Endothelial cell of umbilical vein (primary cell): ENCODE measurements at regions not wholly inside any gene's neighbourhood (a gene's known extent, or its start where the extent isn't known, plus 50 kb on each side); places are given as distances from the start of the nearest gene placed in this dataset.

Experiments used
- BruUV-seq: library from RNA; stranded (reverse); fragments of 400-500 nt; replicated peaks from 2 replicates; lab custom pipeline; 2021; lab: Mats Ljungman, UMichigan
- CTCF ChIA-PET: fragments of 300-600, 350-600 bp; sonication (Branson Sonifier 250); formaldehyde crosslinking; loops from one replicate; lab custom pipeline; 2021; ENCODE audit warnings: antibody characterized with exemption, inconsistent platforms; lab: Charles Lee
- POLR2A ChIA-PET: fragments of 300-600, 350-600 bp; sonication (Branson Sonifier 250); formaldehyde crosslinking; loops from one replicate; lab custom pipeline; 2021; ENCODE audit warnings: antibody characterized with exemption, inconsistent platforms; lab: Charles Lee
- DNase-seq: peaks from one replicate; pipeline ENCODE4 v3.0.0-alpha.2; 2011; ENCODE audit warnings: low read depth, low spot score
- FAIRE-seq: peaks from 2 replicates; lab custom pipeline; 2011; peaks lifted over from hg19 to GRCh38; lab: Jason Lieb, UNC
- H2AFZ ChIP-seq: 2 replicates; pipeline ENCODE4 v1.6.0; 2012; ENCODE audit warnings: low read depth, low read length, control low read depth, inconsistent platforms
- H3K27ac ChIP-seq: 2 replicates; pipeline ENCODE4 v1.5.1; 2011; ENCODE audit warnings: low read depth, mild to moderate bottlenecking, control low read depth, low read length, moderate library complexity; ENCODE audit not compliant: insufficient read depth
- H3K27me3 ChIP-seq, 2 experiments: 2 replicates each; pipeline versions ENCODE4 v1.6.0 to v1.6.1; 2011; ENCODE audit warnings: low read length in 2 of 2, mixed read lengths in 1 of 2; ENCODE audit not compliant: control insufficient read depth in 2 of 2, insufficient read depth in 2 of 2
- H3K36me3 ChIP-seq, 2 experiments: 2 replicates in 1 of 2; 3 replicates in 1 of 2; pipeline ENCODE4 v1.5.1; 2011; ENCODE audit warnings: low read length in 2 of 2, mild to moderate bottlenecking in 1 of 2, moderate library complexity in 1 of 2; ENCODE audit not compliant: control insufficient read depth in 2 of 2, insufficient read depth in 2 of 2; ENCODE audit errors: extremely low read depth in 1 of 2
- H3K4me1 ChIP-seq: 3 replicates; pipeline ENCODE4 v1.5.1; 2011; ENCODE audit warnings: mild to moderate bottlenecking, low read length; ENCODE audit not compliant: control insufficient read depth, insufficient read depth; ENCODE audit errors: extremely low read depth
- H3K4me2 ChIP-seq: 2 replicates; pipeline ENCODE4 v1.6.1; 2011; ENCODE audit warnings: low read length, control low read depth, mixed read lengths; ENCODE audit not compliant: insufficient read depth
- H3K4me3 ChIP-seq, 3 experiments: fragments of 200-600 bp in 1 of 3; sonication (generic), shearing (Covaris generic) in 1 of 3; replicated peaks in 1 of 3; 2 replicates each; pipeline ENCODE4 v1.5.1; 2011 to 2016; ENCODE audit warnings: control low read depth in 3 of 3, low read length in 3 of 3, mild to moderate bottlenecking in 2 of 3, inconsistent platforms in 1 of 3, low read depth in 1 of 3, moderate library complexity in 1 of 3; ENCODE audit not compliant: insufficient read depth in 1 of 3
- H3K79me2 ChIP-seq: 2 replicates; pipeline ENCODE4 v1.6.0; 2012; ENCODE audit warnings: low read length, inconsistent platforms; ENCODE audit not compliant: control insufficient read depth, insufficient read depth
- H3K9ac ChIP-seq: replicated peaks from 2 replicates; pipeline ENCODE3; 2011; ENCODE audit warnings: low read length, control low read depth; ENCODE audit not compliant: insufficient read depth; ENCODE audit errors: extremely low read depth
- H3K9me1 ChIP-seq: replicated peaks from 3 replicates; pipeline ENCODE4 v1.6.0; 2011; ENCODE audit warnings: mild to moderate bottlenecking, low read length; ENCODE audit not compliant: control insufficient read depth, insufficient read depth; ENCODE audit errors: extremely low read depth
- H3K9me3 ChIP-seq: replicated peaks from 2 replicates; pipeline ENCODE4 v1.5.1; 2012; ENCODE audit warnings: low read length, inconsistent platforms; ENCODE audit not compliant: control insufficient read depth, insufficient read depth
- H4K20me1 ChIP-seq: replicated peaks from 2 replicates; pipeline ENCODE3; 2011; ENCODE audit warnings: mild to moderate bottlenecking, low read length; ENCODE audit not compliant: control insufficient read depth, insufficient read depth; ENCODE audit errors: extremely low read depth
- EZH2 ChIP-seq: IDR thresholded peaks from 2 replicates; pipeline ENCODE4 v1.6.1; 2012; ENCODE audit warnings: borderline replicate concordance, low read depth, mild to moderate bottlenecking, moderate library complexity, low read length, inconsistent platforms; ENCODE audit not compliant: severe bottlenecking
- FOS ChIP-seq: IDR thresholded peaks from 2 replicates; pipeline ENCODE4 v1.6.1; 2011; ENCODE audit warnings: mild to moderate bottlenecking, low read length, moderate library complexity, borderline replicate concordance; ENCODE audit not compliant: insufficient read depth
- GATA2 ChIP-seq: IDR thresholded peaks from 2 replicates; pipeline ENCODE4 v1.7.0; 2011; ENCODE audit warnings: low read depth, mild to moderate bottlenecking, moderate library complexity, mixed read lengths, low read length; ENCODE audit not compliant: insufficient read length, insufficient read depth
- JUN ChIP-seq: IDR thresholded peaks from 2 replicates; pipeline ENCODE4 v1.6.1; 2011; ENCODE audit warnings: borderline replicate concordance, low read depth; ENCODE audit not compliant: insufficient read length, insufficient read depth
- MYC ChIP-seq: IDR thresholded peaks from one replicate; pipeline ENCODE4 v1.6.1; 2011; ENCODE audit warnings: mild to moderate bottlenecking, low read depth, low read length
- POLR2A ChIP-seq: IDR thresholded peaks from 2 replicates; pipeline ENCODE4 v1.6.1; 2012; ENCODE audit warnings: low read depth, mild to moderate bottlenecking, control low read depth, low read length
- POLR2AphosphoS5 ChIP-seq: IDR thresholded peaks from 2 replicates; pipeline ENCODE4 v1.6.1; 2012; ENCODE audit warnings: low read depth, mild to moderate bottlenecking, control low read depth, low read length, moderate library complexity; ENCODE audit not compliant: insufficient read depth
- dilution Hi-C: fragments of 300-500 bp; cut with MboI; formaldehyde crosslinking; loops from one replicate; pipeline ENCODE4 v1.15.0; 2019; ENCODE audit warnings: low sequenced_read_pairs; ENCODE audit not compliant: extremely low pct_ligation_motif_present
- intact Hi-C: fragments of 100-400 bp; cut with micrococcal nuclease; formaldehyde crosslinking; loops from one replicate; pipeline ENCODE4 v1.10.0; 2022
- TF ChIP-seq, protein P1 (sequence below): IDR thresholded peaks from 2 replicates; pipeline ENCODE4 v1.6.1; 2011; ENCODE audit not compliant: insufficient read depth, insufficient read length
- TF ChIP-seq, protein P2 (sequence below), 2 donors: IDR thresholded peaks; 1 replicate in 1 of 2; 2 replicates in 1 of 2; pipeline ENCODE4 v1.5.1; 2011; ENCODE audit warnings: low read length in 2 of 2, mild to moderate bottlenecking in 2 of 2, moderate library complexity in 2 of 2, control low read depth in 1 of 2, inconsistent platforms in 1 of 2, low read depth in 1 of 2; ENCODE audit not compliant: insufficient read depth in 1 of 2; ENCODE audit errors: extremely low read depth in 1 of 2

DNA sequence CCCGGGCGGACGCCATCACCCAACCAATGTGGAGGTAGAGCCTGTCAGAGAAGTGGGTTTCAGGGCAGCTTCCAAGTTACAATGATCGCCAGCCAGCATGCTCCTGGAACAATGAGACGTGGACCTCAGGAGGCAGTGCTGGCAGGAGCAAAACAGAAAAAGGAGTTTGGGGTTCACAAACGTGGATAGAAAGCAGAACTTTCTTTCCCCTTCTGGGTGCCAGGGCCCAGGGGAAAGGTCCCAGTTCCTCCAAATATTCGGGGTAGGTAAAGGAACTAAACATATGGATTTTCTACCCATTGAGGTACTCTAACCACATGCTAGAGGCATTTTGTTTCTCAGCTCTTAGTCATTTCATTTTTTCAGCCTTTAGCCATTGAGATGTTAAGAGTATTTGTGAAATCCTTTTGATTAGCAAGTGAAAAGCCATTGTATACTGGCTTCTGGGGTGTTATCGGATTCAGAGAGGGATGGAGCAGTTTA is 488.4 kb upstream of the ADGRL2 start:
- no TSS peak for BruUV-seq
- ChIA-PET CTCF (no interaction called here), POLR2A (no interaction called here)
- Histone ChIP-seq H3K4me2 (no peak overlapping the region), H4K20me1 (no peaks in the 10 kb centered on the region), H3K27ac (no peak overlapping the region), H3K9me3 (no peaks in the 10 kb centered on the region), H3K27me3 (peaks cover 0 to 4% of the 10 kb centered on the region in 2 experiments), H3K9me1 (no peaks in the 10 kb centered on the region), H3K4me1 (no peaks in the 10 kb centered on the region), H2AFZ (no peak overlapping the region), H3K4me3 (no peak overlapping the region), H3K36me3 (no peaks in the 10 kb centered on the region), H3K9ac (no peak overlapping the region), H3K79me2 (no peaks in the 10 kb centered on the region)
- intact Hi-C loops: no loop called here
- dilution Hi-C loops: no loop called here
- TF ChIP-seq EZH2: no peak
- TF ChIP-seq POLR2A: no peak
- TF ChIP-seq, protein P1, sequence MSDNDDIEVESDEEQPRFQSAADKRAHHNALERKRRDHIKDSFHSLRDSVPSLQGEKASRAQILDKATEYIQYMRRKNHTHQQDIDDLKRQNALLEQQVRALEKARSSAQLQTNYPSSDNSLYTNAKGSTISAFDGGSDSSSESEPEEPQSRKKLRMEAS: no peak
- TF ChIP-seq, protein P2, sequence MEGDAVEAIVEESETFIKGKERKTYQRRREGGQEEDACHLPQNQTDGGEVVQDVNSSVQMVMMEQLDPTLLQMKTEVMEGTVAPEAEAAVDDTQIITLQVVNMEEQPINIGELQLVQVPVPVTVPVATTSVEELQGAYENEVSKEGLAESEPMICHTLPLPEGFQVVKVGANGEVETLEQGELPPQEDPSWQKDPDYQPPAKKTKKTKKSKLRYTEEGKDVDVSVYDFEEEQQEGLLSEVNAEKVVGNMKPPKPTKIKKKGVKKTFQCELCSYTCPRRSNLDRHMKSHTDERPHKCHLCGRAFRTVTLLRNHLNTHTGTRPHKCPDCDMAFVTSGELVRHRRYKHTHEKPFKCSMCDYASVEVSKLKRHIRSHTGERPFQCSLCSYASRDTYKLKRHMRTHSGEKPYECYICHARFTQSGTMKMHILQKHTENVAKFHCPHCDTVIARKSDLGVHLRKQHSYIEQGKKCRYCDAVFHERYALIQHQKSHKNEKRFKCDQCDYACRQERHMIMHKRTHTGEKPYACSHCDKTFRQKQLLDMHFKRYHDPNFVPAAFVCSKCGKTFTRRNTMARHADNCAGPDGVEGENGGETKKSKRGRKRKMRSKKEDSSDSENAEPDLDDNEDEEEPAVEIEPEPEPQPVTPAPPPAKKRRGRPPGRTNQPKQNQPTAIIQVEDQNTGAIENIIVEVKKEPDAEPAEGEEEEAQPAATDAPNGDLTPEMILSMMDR (IDR thresholded peaks at IDR 0.05; ENCODE audit: extremely low read depth in 1 of 2, insufficient read depth in 1 of 2, low read depth in 1 of 2, low read length in 2 of 2): no peak
- no peak for TF ChIP-seq MYC
- TF ChIP-seq GATA2: no peak
- TF ChIP-seq POLR2AphosphoS5: no peak
- no peak for TF ChIP-seq JUN
- no peak for TF ChIP-seq FOS
- FAIRE-seq (no peak), DNase-seq (no peak)
